Cardiac muscle cell (in vitro differentiated cells and primary cell): ENCODE measurements at regions not wholly inside any gene's neighbourhood (a gene's known extent, or its start where the extent isn't known, plus 50 kb on each side); places are given as distances from the start of the nearest gene placed in this dataset.
A peak's percentile ranks its signal among the peaks of the same experiment; 100 is the strongest.

ENCODE experiments used
- DNase-seq, 2 donors: peaks; one replicate each; pipeline versions ENCODE4 v3.0.0 to v3.0.0-alpha.2; 2010 to 2017; ENCODE audit warnings: low read depth in 1 of 2, low spot score in 1 of 2
- H3K27ac ChIP-seq: fragments of 200-600 bp; sonication (generic); 2 replicates; pipeline ENCODE4 v1.5.1; 2016
- H3K27me3 ChIP-seq: fragments of 200-600 bp; sonication (generic); 2 replicates; pipeline ENCODE4 v1.6.0; 2016; ENCODE audit warnings: control low read depth
- H3K36me3 ChIP-seq: fragments of 200-600 bp; sonication (generic); 2 replicates; pipeline ENCODE4 v1.5.1; 2016; ENCODE audit warnings: control low read depth
- H3K4me1 ChIP-seq: fragments of 200-600 bp; sonication (generic); 2 replicates; pipeline ENCODE4 v1.8.1; 2017; ENCODE audit warnings: low read depth, mild to moderate bottlenecking, mixed run types
- H3K4me3 ChIP-seq: fragments of 200-600 bp; sonication (generic); 2 replicates; pipeline ENCODE4 v1.5.1; 2016; ENCODE audit warnings: mild to moderate bottlenecking
- H3K9me3 ChIP-seq: fragments of 200-600 bp; sonication (generic); 2 replicates; pipeline ENCODE4 v1.5.1; 2017; ENCODE audit warnings: low read depth, mild to moderate bottlenecking, control low read depth
- TF ChIP-seq, protein P1 (sequence below): IDR thresholded peaks from 2 replicates; pipeline ENCODE4 v1.5.1; 2012; ENCODE audit warnings: low read depth, mild to moderate bottlenecking, low read length

DNA sequence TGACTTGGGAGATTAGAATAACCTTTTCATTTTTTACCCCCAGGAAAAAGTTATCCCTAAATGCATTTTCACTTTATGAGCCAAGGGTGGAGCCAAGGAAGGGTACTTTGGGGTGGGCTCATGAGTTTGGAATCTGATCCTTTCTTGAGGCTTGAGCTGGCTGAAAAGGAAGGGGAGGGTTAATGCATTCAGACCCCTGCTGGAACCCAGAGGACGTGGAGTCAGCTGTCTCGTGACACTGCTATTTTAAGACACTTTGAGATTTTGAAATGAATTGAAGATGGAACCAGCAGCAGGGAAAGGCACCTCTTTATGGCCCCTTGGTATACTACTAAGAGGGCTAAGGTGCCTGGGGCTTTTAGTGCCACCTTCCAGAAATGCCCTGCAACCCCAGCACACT is 90.4 kb downstream of the MARCHF4 start:
- peaks cover 13% of the 10 kb centered on the region for H3K4me1 ChIP-seq
- H3K9me3 ChIP-seq: no peaks in the 10 kb centered on the region
- no peak overlapping the region for H3K4me3 ChIP-seq
- TF ChIP-seq, protein P1, sequence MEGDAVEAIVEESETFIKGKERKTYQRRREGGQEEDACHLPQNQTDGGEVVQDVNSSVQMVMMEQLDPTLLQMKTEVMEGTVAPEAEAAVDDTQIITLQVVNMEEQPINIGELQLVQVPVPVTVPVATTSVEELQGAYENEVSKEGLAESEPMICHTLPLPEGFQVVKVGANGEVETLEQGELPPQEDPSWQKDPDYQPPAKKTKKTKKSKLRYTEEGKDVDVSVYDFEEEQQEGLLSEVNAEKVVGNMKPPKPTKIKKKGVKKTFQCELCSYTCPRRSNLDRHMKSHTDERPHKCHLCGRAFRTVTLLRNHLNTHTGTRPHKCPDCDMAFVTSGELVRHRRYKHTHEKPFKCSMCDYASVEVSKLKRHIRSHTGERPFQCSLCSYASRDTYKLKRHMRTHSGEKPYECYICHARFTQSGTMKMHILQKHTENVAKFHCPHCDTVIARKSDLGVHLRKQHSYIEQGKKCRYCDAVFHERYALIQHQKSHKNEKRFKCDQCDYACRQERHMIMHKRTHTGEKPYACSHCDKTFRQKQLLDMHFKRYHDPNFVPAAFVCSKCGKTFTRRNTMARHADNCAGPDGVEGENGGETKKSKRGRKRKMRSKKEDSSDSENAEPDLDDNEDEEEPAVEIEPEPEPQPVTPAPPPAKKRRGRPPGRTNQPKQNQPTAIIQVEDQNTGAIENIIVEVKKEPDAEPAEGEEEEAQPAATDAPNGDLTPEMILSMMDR: no peak
- no peaks in the 10 kb centered on the region for H3K27me3 ChIP-seq
- no peaks in the 10 kb centered on the region for H3K36me3 ChIP-seq
- DNase-seq: peak in 1 of 2 donors; percentile 44
- H3K27ac ChIP-seq: no peak overlapping the region

GRCh38 chr2:216281316-216281715 is 91.0 kb downstream of the MARCHF4 start:
- H3K4me3 ChIP-seq: no peak overlapping the region
- H3K36me3 ChIP-seq: no peaks in the 10 kb centered on the region
- H3K27me3 ChIP-seq: no peaks in the 10 kb centered on the region
- no peak for DNase-seq
- no peaks in the 10 kb centered on the region for H3K9me3 ChIP-seq
- TF ChIP-seq, protein P1: no peak
- peaks cover 13% of the 10 kb centered on the region for H3K4me1 ChIP-seq
- H3K27ac ChIP-seq: no peak overlapping the region

GRCh38 chr2:216279459-216279858 is 92.8 kb downstream of the MARCHF4 start:
- peak in 1 of 2 donors; percentile 80 for DNase-seq
- H3K27ac ChIP-seq: no peak overlapping the region
- TF ChIP-seq, protein P1: no peak

GRCh38 chr2:216279031-216279430 is 93.3 kb downstream of the MARCHF4 start:
- Histone ChIP-seq H3K4me1 (peaks cover 13% of the 10 kb centered on the region), H3K9me3 (no peaks in the 10 kb centered on the region), H3K27ac (no peak overlapping the region), H3K4me3 (no peak overlapping the region), H3K36me3 (no peaks in the 10 kb centered on the region), H3K27me3 (no peaks in the 10 kb centered on the region)
- TF ChIP-seq, protein P1: no peak
- peak in 1 of 2 donors; percentile 42 for DNase-seq

More at GRCh38 chr2:216279459-216279858, 92.8 kb downstream of the MARCHF4 start:
- Histone ChIP-seq H3K9me3 (no peaks in the 10 kb centered on the region), H3K36me3 (no peaks in the 10 kb centered on the region), H3K4me1 (peaks cover 13% of the 10 kb centered on the region), H3K4me3 (no peak overlapping the region), H3K27me3 (no peaks in the 10 kb centered on the region)

GRCh38 chr2:216275890-216276289 is 96.4 kb downstream of the MARCHF4 start:
- DNase-seq: no peak
- H3K27ac ChIP-seq: no peak overlapping the region
- TF ChIP-seq, protein P1: no peak
- H3K9me3 ChIP-seq: no peaks in the 10 kb centered on the region
- no peaks in the 10 kb centered on the region for H3K4me1 ChIP-seq
- no peak overlapping the region for H3K4me3 ChIP-seq
- no peaks in the 10 kb centered on the region for H3K36me3 ChIP-seq
- peaks cover 13% of the 10 kb centered on the region for H3K27me3 ChIP-seq

DNA sequence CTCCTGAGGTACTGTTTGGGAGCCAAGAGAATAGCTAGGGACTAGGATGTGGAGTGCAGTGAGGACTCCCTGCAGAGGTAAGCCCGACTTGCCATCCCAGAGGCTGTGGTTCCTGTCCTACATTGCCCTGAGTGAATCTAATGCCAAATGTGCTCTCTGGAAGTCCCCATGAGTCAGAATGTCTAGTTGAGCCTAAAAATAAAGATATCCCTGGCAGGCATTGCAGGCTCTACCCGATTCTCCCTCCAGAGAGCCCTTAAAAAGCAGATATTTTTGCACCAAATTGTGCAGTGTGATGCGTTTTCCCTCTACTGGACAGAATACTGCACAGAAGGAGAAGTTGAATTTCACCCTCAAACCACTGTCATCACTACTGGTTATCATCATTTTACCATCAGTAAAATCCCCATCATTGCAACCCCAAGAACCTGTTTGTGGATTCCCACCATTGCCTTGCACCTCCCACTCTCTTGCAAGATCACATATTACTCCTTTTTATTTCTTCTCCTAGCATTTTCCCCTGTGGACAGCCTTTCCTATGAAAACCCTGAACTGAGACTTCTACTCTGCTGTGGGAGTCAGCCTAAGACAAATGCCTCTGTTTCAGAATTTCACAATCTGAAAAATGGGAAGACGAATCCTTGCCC is 98.0 kb downstream of the MARCHF4 start:
- peaks cover 13% of the 10 kb centered on the region for H3K27me3 ChIP-seq
- no peaks in the 10 kb centered on the region for H3K36me3 ChIP-seq
- H3K4me1 ChIP-seq: no peaks in the 10 kb centered on the region
- H3K4me3 ChIP-seq: no peak overlapping the region
- no peak for DNase-seq
- H3K9me3 ChIP-seq: no peaks in the 10 kb centered on the region
- TF ChIP-seq, protein P1: no peak
- H3K27ac ChIP-seq: no peak overlapping the region
